ENCODE measurements at regions not wholly inside any gene's neighbourhood (a gene's known extent, or its start where the extent isn't known, plus 50 kb on each side); places are given as distances from the start of the nearest gene placed in this dataset.
"Not testable (repeated sequence)": the region's sequence is repeated elsewhere in the genome, so short reads cannot be mapped to it uniquely, and the experiment has no call there.

- no peak for DNase-seq
Measured at GRCh38 chr6:106743612-106744011, 114.2 kb downstream of the QRSL1 start.

- no peak for DNase-seq
Measured at GRCh38 chr6:106740287-106740686, 110.9 kb downstream of the QRSL1 start.

GRCh38 chr6:106739387-106739786 lies 110.0 kb downstream of the QRSL1 start:
- DNase-seq: no peak

- no peak for DNase-seq
Measured at GRCh38 chr6:106736502-106736901, 107.1 kb downstream of the QRSL1 start.

- no peak for DNase-seq
Measured at GRCh38 chr6:106735828-106736227, 106.5 kb downstream of the QRSL1 start.

GRCh38 chr6:106735136-106735633 lies 105.8 kb downstream of the QRSL1 start:
- DNase-seq: no peak

- no peak for DNase-seq
Measured at GRCh38 chr6:106733386-106733785, 104.0 kb downstream of the QRSL1 start.

GRCh38 chr6:106732376-106732940 lies 103.1 kb downstream of the QRSL1 start:
- no peak for DNase-seq

GRCh38 chr6:106731843-106732160 lies 102.4 kb downstream of the QRSL1 start:
- DNase-seq: no peak

GRCh38 chr6:106731144-106731842 lies 101.9 kb downstream of the QRSL1 start:
- DNase-seq: no peak

GRCh38 chr6:106730718-106731117 lies 101.3 kb downstream of the QRSL1 start:
- DNase-seq: no peak

GRCh38 chr6:106730264-106730663 lies 100.9 kb downstream of the QRSL1 start:
- DNase-seq: no peak

GRCh38 chr6:106729841-106730240 lies 100.5 kb downstream of the QRSL1 start:
- no peak for DNase-seq

- no peak for DNase-seq
Measured at GRCh38 chr6:106728296-106728870, 99.0 kb downstream of the QRSL1 start.

- DNase-seq: no peak
Measured at GRCh38 chr6:106727480-106728149, 98.2 kb downstream of the QRSL1 start.

GRCh38 chr6:106724848-106725247 lies 95.5 kb downstream of the QRSL1 start:
- no peak for DNase-seq

GRCh38 chr6:106724337-106724736 lies 95.0 kb downstream of the QRSL1 start:
- no peak for DNase-seq

GRCh38 chr6:106723419-106723818 lies 94.0 kb downstream of the QRSL1 start:
- DNase-seq: not testable (repeated sequence)

GRCh38 chr6:106721189-106721588 lies 91.8 kb downstream of the QRSL1 start:
- DNase-seq: not testable (repeated sequence)
